Activated CD4-positive, alpha-beta T cell treated with anti-CD3 and anti-CD28 coated beads for 1 hour (primary cell): ENCODE measurements at regions not wholly inside any gene's neighbourhood (a gene's known extent, or its start where the extent isn't known, plus 50 kb on each side); places are given as distances from the start of the nearest gene placed in this dataset.
"Not testable (repeated sequence)": the region's sequence is repeated elsewhere in the genome, so short reads cannot be mapped to it uniquely, and the experiment has no call there.

Experiments
- DNase-seq: peaks from one replicate; pipeline ENCODE4 v3.0.0-alpha.2; 2020

GRCh38 chr3:118146658-118147375 lies 887.8 kb downstream of the IGSF11 start:
- DNase-seq = no peak

GRCh38 chr3:118151164-118151563 lies 883.5 kb downstream of the IGSF11 start:
- DNase-seq = no peak

GRCh38 chr3:118162627-118163588 lies 871.7 kb downstream of the IGSF11 start:
- not testable (repeated sequence) for DNase-seq

GRCh38 chr3:118165413-118165812 lies 869.2 kb downstream of the IGSF11 start:
- DNase-seq = no peak

- no peak for DNase-seq
Observed at GRCh38 chr3:118167571-118167970, 867.1 kb downstream of the IGSF11 start.

GRCh38 chr3:118168175-118168574 lies 866.5 kb downstream of the IGSF11 start:
- no peak for DNase-seq

- DNase-seq = no peak
Observed at GRCh38 chr3:118171236-118171852, 863.3 kb downstream of the IGSF11 start.

- no peak for DNase-seq
Observed at GRCh38 chr3:118180853-118181252, 853.8 kb downstream of the IGSF11 start.

GRCh38 chr3:118181274-118181673 lies 853.4 kb downstream of the IGSF11 start:
- DNase-seq = no peak

- DNase-seq = no peak
Observed at GRCh38 chr3:118186051-118186450, 848.6 kb downstream of the IGSF11 start.

- DNase-seq = no peak
Observed at GRCh38 chr3:118187221-118187620, 847.4 kb downstream of the IGSF11 start.

- no peak for DNase-seq
Observed at GRCh38 chr3:118196183-118196582, 838.5 kb downstream of the IGSF11 start.

GRCh38 chr3:118199044-118199443 lies 835.6 kb downstream of the IGSF11 start:
- DNase-seq = no peak

GRCh38 chr3:118204052-118204656 lies 830.5 kb downstream of the IGSF11 start:
- DNase-seq = no peak

GRCh38 chr3:118207271-118207670 lies 827.4 kb downstream of the IGSF11 start:
- no peak for DNase-seq

GRCh38 chr3:118208642-118209041 lies 826.0 kb downstream of the IGSF11 start:
- no peak for DNase-seq

- no peak for DNase-seq
Observed at GRCh38 chr3:118213892-118214291, 820.8 kb downstream of the IGSF11 start.

GRCh38 chr3:118226206-118226605 lies 808.4 kb downstream of the IGSF11 start:
- no peak for DNase-seq

GRCh38 chr3:118227191-118227590 lies 807.5 kb downstream of the IGSF11 start:
- no peak for DNase-seq

- no peak for DNase-seq
Observed at GRCh38 chr3:118228151-118228550, 806.5 kb downstream of the IGSF11 start.

- no peak for DNase-seq
Observed at GRCh38 chr3:118229196-118229595, 805.5 kb downstream of the IGSF11 start.

- DNase-seq = no peak
Observed at GRCh38 chr3:118231578-118231977, 803.1 kb downstream of the IGSF11 start.

- DNase-seq = no peak
Observed at GRCh38 chr3:118239253-118239652, 795.4 kb downstream of the IGSF11 start.
